ENCODE measurements at regions not wholly inside any gene's neighbourhood (a gene's known extent, or its start where the extent isn't known, plus 50 kb on each side); places are given as distances from the start of the nearest gene placed in this dataset.

GRCh38 chr5:60535198-60535597, 164.8 kb downstream of the DEPDC1B start:
- no TSS peak for BruUV-seq (replicated peaks)
- Histone ChIP-seq H3K27ac (ENCODE audit: extremely low read length, insufficient read depth, low read length) (no peak overlapping the region), H2AFZ (ENCODE audit: low read length) (no peak overlapping the region), H3K79me2 (ENCODE audit: insufficient read depth, low read length) (no peaks in the 10 kb centered on the region), H3K9me3 (ENCODE audit: low read length) (peaks cover 6% of the 10 kb centered on the region; the same call in 1 of the 2 replicates), H3K4me3 (replicated peaks in 1 of 3; ENCODE audit: insufficient read depth in 1 of 3, low read depth in 2 of 3, low read length in 3 of 3) (no peak overlapping the region), H3K4me2 (ENCODE audit: low read depth, low read length) (no peak overlapping the region), H3K9ac (ENCODE audit: insufficient read depth, low read depth, low read length) (no peak overlapping the region), H4K20me1 (ENCODE audit: insufficient read depth, low read length) (no peaks in the 10 kb centered on the region), H3K27me3 (ENCODE audit: control insufficient read depth in 1 of 2, insufficient read depth in 2 of 2, low read length in 2 of 2) (no peaks in the 10 kb centered on the region; a peak in 1 of 5 replicates), H3K4me1 (ENCODE audit: insufficient read depth, low read length) (peaks cover 32% of the 10 kb centered on the region), H3K36me3 (replicated peaks in 1 of 2; ENCODE audit: control insufficient read depth in 1 of 2, insufficient read depth in 2 of 2, low read length in 2 of 2) (no peaks in the 10 kb centered on the region)
- in situ Hi-C loops (cut with HindIII; ENCODE audit: extremely low pct_ligation_motif_present, low pct_unique_long_range_greater_than_20kb): no loop called here
- FAIRE-seq (no peak), DNase-seq (ENCODE audit: low spot score) (no peak), ATAC-seq (no peak)
- ChIA-PET POLR2A (no interaction called here), CTCF (ENCODE audit: low intra/inter-chr PET ratio, low total read pairs) (no interaction called here)
- intact Hi-C loops (cut with micrococcal nuclease; ENCODE audit: unreplicated experiment): no loop called here
- TF ChIP-seq HNRNPK (IDR thresholded peaks at IDR 0.05; ENCODE audit: low read depth, low read length, poor library complexity, severe bottlenecking) (no peak), RBAK (CRISPR knock-in tag; IDR thresholded peaks at IDR 0.05) (no peak), ZNF639 (CRISPR knock-in tag; conservative IDR thresholded peaks at IDR 0.05) (no peak), NCOR1 (IDR thresholded peaks at IDR 0.05; ENCODE audit: borderline replicate concordance, low read length) (no peak), CSRNP1 (CRISPR knock-in tag; IDR thresholded peaks at IDR 0.05) (no peak), PHF20 (CRISPR knock-in tag; IDR thresholded peaks at IDR 0.05) (no peak), PTBP1 (IDR thresholded peaks at IDR 0.05; ENCODE audit: low read depth, low read length, poor library complexity, severe bottlenecking) (no peak), ATF1 (CRISPR knock-in tag; IDR thresholded peaks at IDR 0.05) (no peak), GMEB2 (CRISPR knock-in tag; IDR thresholded peaks at IDR 0.05; ENCODE audit: low read depth) (no peak), ZNF329 (CRISPR knock-in tag; IDR thresholded peaks at IDR 0.05; ENCODE audit: low read depth) (no peak), POGK (CRISPR knock-in tag; conservative IDR thresholded peaks at IDR 0.05) (no peak), SNRNP70 (IDR thresholded peaks at IDR 0.05; ENCODE audit: low read depth, low read length) (no peak), ZNF253 (CRISPR knock-in tag; IDR thresholded peaks at IDR 0.05; ENCODE audit: borderline replicate concordance) (no peak), ZSCAN25 (CRISPR knock-in tag; IDR thresholded peaks at IDR 0.05) (no peak), MEIS2 (CRISPR knock-in tag; IDR thresholded peaks at IDR 0.05) (no peak), E2F2 (CRISPR knock-in tag; IDR thresholded peaks at IDR 0.05; ENCODE audit: borderline replicate concordance) (no peak), ZNF34 (CRISPR knock-in tag; IDR thresholded peaks at IDR 0.05; ENCODE audit: borderline replicate concordance) (no peak)
